HG03354 (cell line): ENCODE measurements at regions not wholly inside any gene's neighbourhood (a gene's known extent, or its start where the extent isn't known, plus 50 kb on each side); places are given as distances from the start of the nearest gene placed in this dataset.

ENCODE experiments used
- ATAC-seq: cut with Tn5 transposase; IDR thresholded peaks from one replicate; pipeline ENCODE4 v1.9.1; 2021; ENCODE audit warnings: mild to moderate bottlenecking; ENCODE audit not compliant: unreplicated experiment, poor library complexity, severe bottlenecking

- no peak for ATAC-seq
These were observed 155.7 kb downstream of the NXNL2 start for GRCh38 chr9:88690628-88691027.

- no peak for ATAC-seq
These were observed 156.1 kb downstream of the NXNL2 start for GRCh38 chr9:88691091-88691490.

- no peak for ATAC-seq
These were observed 156.8 kb downstream of the NXNL2 start for GRCh38 chr9:88691811-88692210.

GRCh38 chr9:88692827-88693226, 157.8 kb downstream of the NXNL2 start:
- no peak for ATAC-seq

GRCh38 chr9:88694625-88695024, 159.6 kb downstream of the NXNL2 start:
- no peak for ATAC-seq

- ATAC-seq: no peak
These were observed 161.5 kb downstream of the NXNL2 start for GRCh38 chr9:88696501-88696900.

- ATAC-seq: no peak
These were observed 162.9 kb downstream of the NXNL2 start for GRCh38 chr9:88697764-88698432.

- no peak for ATAC-seq
These were observed 168.0 kb downstream of the NXNL2 start for GRCh38 chr9:88702985-88703384.

- ATAC-seq: no peak
These were observed 171.5 kb downstream of the NXNL2 start for GRCh38 chr9:88706193-88707113.

GRCh38 chr9:88710449-88710848, 175.5 kb downstream of the NXNL2 start:
- ATAC-seq: no peak

GRCh38 chr9:88711719-88712118, 176.7 kb downstream of the NXNL2 start:
- no peak for ATAC-seq

- ATAC-seq: no peak
These were observed 177.5 kb downstream of the NXNL2 start for GRCh38 chr9:88712484-88712883.

GRCh38 chr9:88713010-88713409, 178.0 kb downstream of the NXNL2 start:
- no peak for ATAC-seq

GRCh38 chr9:88716596-88717290, 181.8 kb downstream of the NXNL2 start:
- no peak for ATAC-seq

- ATAC-seq: no peak
These were observed 186.0 kb downstream of the NXNL2 start for GRCh38 chr9:88721025-88721424.

- no peak for ATAC-seq
These were observed 186.7 kb downstream of the NXNL2 start for GRCh38 chr9:88721495-88722279.

- ATAC-seq: no peak
These were observed 187.8 kb downstream of the NXNL2 start for GRCh38 chr9:88722753-88723152.

- no peak for ATAC-seq
These were observed 188.8 kb downstream of the NXNL2 start for GRCh38 chr9:88723751-88724150.

GRCh38 chr9:88724331-88724730, 189.4 kb downstream of the NXNL2 start:
- ATAC-seq: no peak
